ENCODE measurements at regions not wholly inside any gene's neighbourhood (a gene's known extent, or its start where the extent isn't known, plus 50 kb on each side); places are given as distances from the start of the nearest gene placed in this dataset.

GRCh38 chr4:123816462-123816861, 419.9 kb downstream of the SPRY1 start (continued):
- TF ChIP-seq GTF2I (CRISPR knock-in tag; conservative IDR thresholded peaks at IDR 0.05) (no peak), E2F5 (CRISPR knock-in tag; IDR thresholded peaks at IDR 0.05) (no peak), ESRRA (CRISPR knock-in tag; IDR thresholded peaks at IDR 0.05; ENCODE audit: borderline replicate concordance) (no peak), MYBL2 (CRISPR knock-in tag; IDR thresholded peaks at IDR 0.05) (no peak), MLX (CRISPR knock-in tag; IDR thresholded peaks at IDR 0.05) (no peak)

GRCh38 chr4:123817025-123817688, 420.6 kb downstream of the SPRY1 start:
- DNase-seq (ENCODE audit: low spot score): no peak
- no peak for ATAC-seq
- H3K4me3 Mint-ChIP-seq: no peak overlapping the region
- no peak for TF ChIP-seq RELA (CRISPR knock-in tag; IDR thresholded peaks at IDR 0.05; ENCODE audit: borderline replicate concordance)
- TF ChIP-seq NR1H2 (CRISPR knock-in tag; IDR thresholded peaks at IDR 0.05): no peak
- no peak for TF ChIP-seq STAT6 (CRISPR knock-in tag; conservative IDR thresholded peaks at IDR 0.05; ENCODE audit: low read depth)
- TF ChIP-seq USF2 (CRISPR knock-in tag; IDR thresholded peaks at IDR 0.05): no peak
- no peak for TF ChIP-seq SP1 (CRISPR knock-in tag; conservative IDR thresholded peaks at IDR 0.05)
- no peak for TF ChIP-seq ARID4B (CRISPR knock-in tag; IDR thresholded peaks at IDR 0.05; ENCODE audit: borderline replicate concordance)
- TF ChIP-seq ZNF416 (CRISPR knock-in tag; IDR thresholded peaks at IDR 0.05): no peak
- no peak for TF ChIP-seq GRHL2 (CRISPR knock-in tag; IDR thresholded peaks at IDR 0.05; ENCODE audit: insufficient replicate concordance, severe bottlenecking)
- TF ChIP-seq PRRX2 (CRISPR knock-in tag; IDR thresholded peaks at IDR 0.05): no peak
- TF ChIP-seq USF1 (CRISPR knock-in tag; IDR thresholded peaks at IDR 0.05): no peak
- no peak for TF ChIP-seq GTF2I (CRISPR knock-in tag; conservative IDR thresholded peaks at IDR 0.05)
- peaks cover 23% of the 10 kb centered on the region for H3K4me1 Mint-ChIP-seq
- H3K36me3 Mint-ChIP-seq: peaks cover 5% of the 10 kb centered on the region; the same call in 1 of the 2 replicates
- POLR2A ChIA-PET: no interaction called here
- no peaks in the 10 kb centered on the region for H3K27me3 Mint-ChIP-seq (ENCODE audit: low read depth)
- peaks cover 14% of the 10 kb centered on the region for H3K9me3 Mint-ChIP-seq
- CTCF ChIA-PET: no interaction called here
- no peak overlapping the region; the same call in 1 of the 2 replicates for H3K27ac Mint-ChIP-seq

All from WTC11 (cell line).